Neural progenitor cell (in vitro differentiated cells): ENCODE measurements at regions not wholly inside any gene's neighbourhood (a gene's known extent, or its start where the extent isn't known, plus 50 kb on each side); places are given as distances from the start of the nearest gene placed in this dataset.

Experiments used
- DNase-seq: peaks from one replicate; pipeline ENCODE4 v3.0.0-alpha.2; 2016; ENCODE audit warnings: low spot score
- H2AFZ ChIP-seq: fragments of 200-600 bp; sonication (generic); replicated peaks from 2 replicates; pipeline ENCODE4 v1.6.1; 2016; ENCODE audit warnings: antibody characterized with exemption
- H3F3A ChIP-seq: fragments of 200-600 bp; sonication (generic); 2 replicates; pipeline ENCODE4 v1.6.1; 2016; ENCODE audit warnings: antibody characterized with exemption, low read depth
- H3K27ac ChIP-seq: fragments of 200-600 bp; sonication (generic); 2 replicates; pipeline ENCODE4 v1.5.1; 2016; ENCODE audit warnings: mild to moderate bottlenecking
- H3K27me3 ChIP-seq: fragments of 200-600 bp; sonication (generic); 2 replicates; pipeline ENCODE4 v1.6.1; 2016; ENCODE audit warnings: mild to moderate bottlenecking, moderate library complexity
- H3K36me3 ChIP-seq: fragments of 200-600 bp; sonication (generic); 2 replicates; pipeline ENCODE4 v1.5.1; 2016
- H3K4me1 ChIP-seq: fragments of 200-600 bp; sonication (generic); 2 replicates; pipeline ENCODE4 v1.6.1; 2016; ENCODE audit warnings: mixed run types
- H3K4me2 ChIP-seq: fragments of 200-600 bp; sonication (generic); 2 replicates; pipeline ENCODE4 v1.6.1; 2016
- H3K4me3 ChIP-seq: fragments of 200-600 bp; sonication (generic); 2 replicates; pipeline ENCODE4 v1.5.1; 2016
- H3K79me2 ChIP-seq: fragments of 200-600 bp; sonication (generic); 2 replicates; pipeline ENCODE4 v1.6.1; 2016; ENCODE audit warnings: low read depth
- H3K9ac ChIP-seq: fragments of 200-600 bp; sonication (generic); 2 replicates; pipeline ENCODE4 v1.6.1; 2016
- H3K9me3 ChIP-seq: fragments of 200-600 bp; sonication (generic); 2 replicates; pipeline ENCODE4 v1.5.1; 2016; ENCODE audit warnings: low read depth
- H4K20me1 ChIP-seq: fragments of 200-600 bp; sonication (generic); 2 replicates; pipeline ENCODE4 v1.6.1; 2016; ENCODE audit warnings: low read depth
- H3K27ac Mint-ChIP-seq: 3 replicates; pipeline ENCODE4 v1.8.0; 2021; ENCODE audit warnings: mixed read lengths
- H3K27me3 Mint-ChIP-seq: 2 replicates; pipeline ENCODE4 v1.8.0; 2022; ENCODE audit warnings: low read depth, mild to moderate bottlenecking, inconsistent platforms, moderate library complexity, mixed read lengths; ENCODE audit not compliant: insufficient read depth
- H3K36me3 Mint-ChIP-seq: 3 replicates; pipeline ENCODE4 v1.8.0; 2021; ENCODE audit warnings: mixed read lengths
- H3K4me1 Mint-ChIP-seq: 3 replicates; pipeline ENCODE4 v1.8.0; 2021; ENCODE audit warnings: mixed read lengths
- H3K4me3 Mint-ChIP-seq: 3 replicates; pipeline ENCODE4 v1.8.0; 2021; ENCODE audit warnings: mild to moderate bottlenecking, moderate library complexity, mixed read lengths
- H3K9me3 Mint-ChIP-seq: 3 replicates; pipeline ENCODE4 v1.8.0; 2020; ENCODE audit warnings: mixed read lengths
- CTCF ChIP-seq: fragments of 200-600 bp; sonication (generic); IDR thresholded peaks from 2 replicates; pipeline ENCODE4 v1.5.1; 2017; ENCODE audit warnings: antibody characterized with exemption, mild to moderate bottlenecking
- EZH2 ChIP-seq: fragments of 200-600 bp; sonication (generic); IDR thresholded peaks from 2 replicates; pipeline ENCODE4 v1.6.1; 2017; ENCODE audit warnings: antibody characterized with exemption, mild to moderate bottlenecking, moderate library complexity
- EZH2phosphoT487 ChIP-seq: fragments of 200-600 bp; sonication (generic); IDR thresholded peaks from 2 replicates; pipeline ENCODE4 v1.6.1; 2017; ENCODE audit warnings: antibody characterized with exemption

DNA sequence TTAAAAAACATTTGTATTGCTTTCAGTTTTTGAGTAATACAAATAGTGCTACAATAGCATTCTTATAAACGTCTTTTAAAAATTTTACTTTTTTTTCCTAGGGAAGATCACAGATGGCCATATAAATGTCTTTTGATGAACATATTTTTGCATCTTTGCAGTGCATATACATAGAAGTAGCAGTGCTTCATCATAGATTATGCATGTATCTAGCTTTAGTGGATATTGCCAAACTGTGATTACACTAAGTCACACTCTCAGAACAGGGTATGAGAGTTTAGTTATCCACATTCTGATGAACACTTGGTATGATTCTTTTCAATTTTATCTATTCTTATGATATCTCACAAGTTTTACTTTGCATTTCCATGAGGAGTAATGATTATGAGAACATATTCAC lies 99.8 kb upstream of the ASCC3 start:
- Histone ChIP-seq H3K36me3 (no peaks in the 10 kb centered on the region), H2AFZ (no peak overlapping the region), H4K20me1 (no peaks in the 10 kb centered on the region), H3K79me2 (no peaks in the 10 kb centered on the region), H3K4me1 (peaks cover 21% of the 10 kb centered on the region), H3K4me3 (no peak overlapping the region), H3K9ac (no peak overlapping the region), H3K27me3 (no peaks in the 10 kb centered on the region), H3K9me3 (no peaks in the 10 kb centered on the region), H3F3A (no peaks in the 10 kb centered on the region), H3K27ac (no peak overlapping the region), H3K4me2 (no peak overlapping the region)
- peaks cover 9% of the 10 kb centered on the region for H3K9me3 Mint-ChIP-seq
- peaks cover 3% of the 10 kb centered on the region for H3K36me3 Mint-ChIP-seq
- no peak for DNase-seq
- H3K27ac Mint-ChIP-seq = no peak overlapping the region
- H3K4me3 Mint-ChIP-seq = no peak overlapping the region
- H3K4me1 Mint-ChIP-seq = peaks cover 12% of the 10 kb centered on the region
- no peak for TF ChIP-seq EZH2phosphoT487
- TF ChIP-seq EZH2 = no peak
- no peak for TF ChIP-seq CTCF
- no peaks in the 10 kb centered on the region for H3K27me3 Mint-ChIP-seq

DNA sequence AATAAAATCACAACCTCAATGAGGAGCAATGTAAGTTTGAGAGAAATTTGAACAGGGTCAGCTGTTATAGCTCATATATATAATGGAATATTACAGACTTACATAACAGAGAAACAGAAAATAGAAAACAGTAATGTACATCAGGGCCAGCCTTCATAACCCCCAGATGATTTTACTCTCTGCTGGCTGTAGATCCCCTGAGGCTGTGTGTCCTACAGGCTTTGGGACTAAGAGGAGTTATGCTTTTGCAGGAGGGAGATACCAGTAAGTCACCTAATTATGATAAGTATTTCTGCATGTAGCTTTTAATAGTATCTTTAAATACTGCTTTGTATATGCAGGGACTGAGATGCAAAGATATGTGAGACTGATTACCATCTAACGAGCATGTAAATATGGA lies 105.8 kb upstream of the ASCC3 start:
- no peaks in the 10 kb centered on the region for H3K79me2 ChIP-seq
- no peaks in the 10 kb centered on the region for H3K9me3 ChIP-seq
- no peak overlapping the region for H3K27ac ChIP-seq
- no peaks in the 10 kb centered on the region for H3K36me3 ChIP-seq
- H2AFZ ChIP-seq = no peak overlapping the region
- no peak overlapping the region for H3K9ac ChIP-seq
- Mint-ChIP-seq H3K4me3 (no peak overlapping the region), H3K36me3 (peaks cover 3% of the 10 kb centered on the region), H3K9me3 (peaks cover 6% of the 10 kb centered on the region), H3K27me3 (no peaks in the 10 kb centered on the region), H3K4me1 (no peaks in the 10 kb centered on the region), H3K27ac (no peak overlapping the region)
- H4K20me1 ChIP-seq = no peaks in the 10 kb centered on the region
- no peak overlapping the region for H3K4me3 ChIP-seq
- no peaks in the 10 kb centered on the region for H3K27me3 ChIP-seq
- H3K4me1 ChIP-seq = no peaks in the 10 kb centered on the region
- H3F3A ChIP-seq = no peaks in the 10 kb centered on the region
- no peak for DNase-seq
- TF ChIP-seq EZH2 (no peak), CTCF (no peak), EZH2phosphoT487 (no peak)
- no peak overlapping the region for H3K4me2 ChIP-seq

GRCh38 chr6:100987556-100987955 lies 106.4 kb upstream of the ASCC3 start:
- no peak overlapping the region for H3K4me3 ChIP-seq

More at GRCh38 chr6:100987556-100987955, 106.4 kb upstream of the ASCC3 start:
- no peak overlapping the region for H2AFZ ChIP-seq
- no peaks in the 10 kb centered on the region for H3K27me3 ChIP-seq
- no peak overlapping the region for H3K27ac ChIP-seq
- H3K36me3 ChIP-seq = no peaks in the 10 kb centered on the region
- no peaks in the 10 kb centered on the region for H3K4me1 Mint-ChIP-seq
- H3K4me2 ChIP-seq = no peak overlapping the region
- H3K9me3 ChIP-seq = no peaks in the 10 kb centered on the region
- H4K20me1 ChIP-seq = no peaks in the 10 kb centered on the region
- no peak overlapping the region for H3K27ac Mint-ChIP-seq
- no peak overlapping the region for H3K4me3 Mint-ChIP-seq
- peak; percentile 3 for DNase-seq
- H3K4me1 ChIP-seq = no peaks in the 10 kb centered on the region
- no peaks in the 10 kb centered on the region for H3K27me3 Mint-ChIP-seq
- no peak for TF ChIP-seq CTCF
- no peak for TF ChIP-seq EZH2
- TF ChIP-seq EZH2phosphoT487 = no peak
- peaks cover 8% of the 10 kb centered on the region for H3K9me3 Mint-ChIP-seq
- H3K9ac ChIP-seq = no peak overlapping the region
- H3F3A ChIP-seq = no peaks in the 10 kb centered on the region
- H3K79me2 ChIP-seq = no peaks in the 10 kb centered on the region
- peaks cover 3% of the 10 kb centered on the region for H3K36me3 Mint-ChIP-seq
